ENCODE measurements at regions not wholly inside any gene's neighbourhood (a gene's known extent, or its start where the extent isn't known, plus 50 kb on each side); places are given as distances from the start of the nearest gene placed in this dataset.

DNA sequence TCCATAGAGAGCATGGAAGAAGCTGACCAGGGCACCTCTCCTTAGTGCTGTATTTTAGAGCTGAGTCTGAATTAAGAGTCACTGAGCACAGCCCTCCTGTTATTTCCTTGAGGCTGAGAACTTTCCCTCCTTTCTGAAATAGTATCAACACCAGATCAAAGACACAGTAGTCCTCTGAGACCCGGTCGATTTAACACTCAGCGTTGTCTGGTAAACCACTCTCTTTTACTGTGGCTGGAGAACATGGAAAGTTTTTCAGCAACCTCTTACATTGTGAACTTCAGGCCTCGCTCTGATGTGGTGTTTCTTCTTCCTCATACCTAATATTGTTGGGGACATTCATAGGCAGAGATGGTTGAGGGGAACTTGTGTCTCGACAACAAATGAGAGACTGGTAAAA lies 202.0 kb upstream of the MTPN start:
- DNase-seq (ENCODE audit: low read depth in 2 of 2), result no peak

DNA sequence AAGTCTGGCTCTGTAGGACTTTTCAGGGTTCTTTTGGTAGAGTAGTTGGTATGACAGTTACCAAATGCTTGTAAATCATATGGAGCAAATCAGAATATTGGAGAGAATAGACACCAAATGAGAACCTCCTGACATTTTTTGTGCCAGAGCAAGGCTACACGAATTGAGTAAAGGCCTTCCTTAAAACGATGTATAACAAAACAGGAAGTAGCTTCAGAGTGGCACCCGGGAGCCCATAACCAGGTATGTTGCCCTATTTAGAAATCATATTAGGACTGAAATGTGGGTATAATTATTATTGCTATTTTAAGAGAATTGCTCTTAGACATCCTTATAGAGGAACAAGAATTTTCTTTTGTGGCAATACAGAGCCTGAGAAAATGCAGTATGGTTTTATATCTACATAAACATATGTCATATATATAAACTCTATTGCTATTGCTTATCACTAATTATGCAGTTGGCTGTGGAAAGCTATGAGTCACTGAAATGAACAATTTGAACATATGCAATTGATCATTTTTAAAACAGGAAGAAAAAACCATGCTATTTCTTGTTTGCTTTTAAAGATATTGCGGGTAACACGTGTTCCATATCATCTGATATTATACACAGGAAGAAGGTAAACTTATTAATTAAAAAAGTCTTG lies 197.4 kb upstream of the MTPN start:
- no peak for DNase-seq (ENCODE audit: low read depth in 2 of 2)

DNA sequence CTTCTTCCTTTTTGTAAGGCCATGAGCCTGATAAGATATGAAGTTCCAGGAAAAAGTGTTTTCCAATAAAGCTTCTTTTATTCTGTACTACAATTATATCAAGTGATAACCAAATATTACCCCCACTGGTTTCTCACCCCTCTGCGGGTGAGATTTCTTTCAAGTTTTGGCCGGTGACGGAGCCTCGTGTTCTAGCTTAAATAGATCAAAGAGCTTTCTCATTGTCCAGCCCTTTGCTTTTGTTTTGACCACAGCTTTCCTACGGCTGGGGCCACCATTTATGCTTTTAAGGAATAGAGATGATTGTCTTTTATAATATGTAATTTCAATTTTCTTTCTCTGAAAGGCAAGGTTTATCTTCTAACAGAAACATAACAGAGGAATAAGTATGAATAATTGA lies 196.7 kb upstream of the MTPN start:
- no peak for DNase-seq (ENCODE audit: low read depth in 2 of 2)

DNA sequence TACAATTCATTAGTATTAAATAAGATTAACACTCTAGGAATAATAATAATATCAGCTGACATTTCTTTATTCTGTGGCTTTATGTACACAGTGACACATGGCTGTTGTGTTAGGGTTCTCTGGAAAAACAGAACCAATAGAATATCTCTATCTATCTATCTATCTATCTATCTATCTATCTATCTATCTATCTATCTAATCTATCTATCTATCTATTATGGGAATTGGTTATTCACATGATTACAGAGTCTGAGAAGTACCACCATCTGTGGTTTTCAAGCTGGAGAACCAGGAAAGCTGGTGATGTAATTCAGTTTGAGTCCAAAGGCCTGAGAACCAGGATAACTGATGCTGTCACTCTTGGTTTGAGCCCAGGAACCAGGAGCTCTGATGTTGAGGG lies 194.1 kb upstream of the MTPN start:
- no peak for DNase-seq (ENCODE audit: low read depth in 2 of 2)

DNA sequence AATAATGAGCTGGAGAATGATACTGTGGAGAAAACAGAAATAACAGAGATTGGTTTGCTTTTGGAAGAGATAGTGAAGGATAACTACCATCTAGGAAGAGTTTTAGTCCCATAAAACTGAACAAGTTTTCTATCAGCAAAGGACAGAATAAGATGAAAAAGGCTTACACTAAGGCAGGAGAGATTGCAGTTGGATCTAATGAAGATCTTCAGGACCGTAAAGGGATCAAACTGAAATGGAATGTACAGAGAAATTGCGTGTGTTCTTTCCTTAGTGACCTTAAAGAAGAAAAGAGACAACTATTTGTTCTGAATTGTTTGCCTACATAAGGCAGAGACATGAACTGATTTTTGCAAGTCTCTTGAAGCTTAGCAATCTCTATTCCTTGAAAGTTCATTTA lies 191.7 kb upstream of the MTPN start:
- DNase-seq (ENCODE audit: low read depth in 2 of 2), result no peak

DNA sequence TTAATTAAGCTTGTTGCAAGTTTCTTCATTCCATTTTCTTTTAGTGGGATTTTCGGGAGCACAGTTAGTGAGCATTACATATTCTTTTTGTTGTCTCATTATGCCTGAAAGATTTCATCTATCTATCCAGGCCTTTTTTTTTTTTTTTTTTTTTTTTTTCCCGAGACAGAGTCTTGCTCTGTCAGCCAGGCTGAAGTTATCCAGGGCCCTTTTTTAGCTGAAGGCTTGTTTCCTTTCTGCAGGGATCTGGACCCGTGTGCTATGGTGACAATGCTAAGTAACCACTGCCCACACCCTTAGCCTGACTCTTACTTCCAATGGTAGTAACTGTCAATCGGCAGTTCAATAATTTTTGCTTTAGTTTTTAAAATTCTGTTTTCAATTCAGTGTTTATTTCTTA lies 190.8 kb upstream of the MTPN start:
- no peak for DNase-seq (ENCODE audit: low read depth in 2 of 2)

DNA sequence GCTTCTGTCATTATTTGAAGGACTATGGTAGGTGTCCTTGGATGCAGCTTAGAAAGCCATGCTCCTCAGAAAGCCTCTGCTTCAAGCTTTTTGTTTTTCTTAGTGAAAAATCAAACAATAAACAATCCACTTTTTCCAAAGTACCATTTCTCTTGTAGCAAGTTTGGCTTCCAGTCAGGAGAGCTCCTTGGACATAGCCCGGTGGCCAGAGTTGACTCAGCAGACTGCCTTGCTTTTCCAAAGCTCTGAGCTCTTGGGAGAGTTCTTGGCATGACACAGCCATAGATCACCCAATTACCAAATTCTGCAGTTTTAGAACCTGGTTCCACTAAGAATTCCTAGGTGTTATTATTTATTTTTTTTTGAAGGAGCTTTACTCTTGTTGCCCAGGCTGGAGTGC lies 189.4 kb upstream of the MTPN start:
- DNase-seq (ENCODE audit: low read depth in 2 of 2), result no peak

DNA sequence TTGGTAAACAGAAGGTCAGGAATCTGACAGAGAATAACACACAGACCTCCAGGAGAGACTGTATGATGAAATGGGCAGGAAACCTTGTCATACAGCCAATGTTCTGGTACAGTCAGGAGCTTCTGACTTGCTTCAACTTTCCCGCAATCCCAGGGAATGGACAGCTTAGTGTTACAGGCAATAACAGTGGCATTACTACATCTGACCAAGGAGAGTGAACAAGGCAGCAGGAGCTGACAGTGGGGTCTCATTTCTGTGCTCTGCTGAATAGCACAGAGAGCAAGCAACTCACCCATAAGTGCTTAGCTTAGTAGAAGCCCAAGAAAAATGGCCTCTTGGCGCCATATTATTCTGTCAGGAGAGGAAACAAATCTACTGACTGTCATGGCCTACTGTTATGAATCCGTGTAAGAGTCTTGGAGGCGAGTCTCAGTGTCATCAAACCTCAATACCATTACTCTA lies 186.2 kb upstream of the MTPN start:
- DNase-seq (ENCODE audit: low read depth in 2 of 2), result no peak

DNA sequence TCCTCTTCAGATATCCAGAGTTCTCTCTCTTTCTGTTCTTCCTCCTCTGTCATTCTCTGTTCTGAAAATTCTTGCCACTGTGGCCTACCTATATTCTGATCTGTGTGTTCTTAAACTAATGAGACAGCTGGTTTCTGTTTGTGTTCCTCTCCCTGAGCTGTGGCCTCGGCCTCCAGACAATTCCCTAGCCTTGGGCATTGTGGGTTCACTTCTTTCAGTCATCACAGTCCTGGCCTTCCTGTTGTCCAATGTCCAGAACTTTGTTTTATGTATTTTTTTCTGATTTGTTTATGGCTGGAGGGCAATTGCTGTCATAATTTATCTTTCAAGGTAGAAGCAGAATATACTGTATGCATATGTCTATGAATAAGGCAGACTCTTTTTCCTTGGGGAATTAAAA lies 173.2 kb upstream of the MTPN start:
- DNase-seq (ENCODE audit: low read depth in 2 of 2), result no peak

DNA sequence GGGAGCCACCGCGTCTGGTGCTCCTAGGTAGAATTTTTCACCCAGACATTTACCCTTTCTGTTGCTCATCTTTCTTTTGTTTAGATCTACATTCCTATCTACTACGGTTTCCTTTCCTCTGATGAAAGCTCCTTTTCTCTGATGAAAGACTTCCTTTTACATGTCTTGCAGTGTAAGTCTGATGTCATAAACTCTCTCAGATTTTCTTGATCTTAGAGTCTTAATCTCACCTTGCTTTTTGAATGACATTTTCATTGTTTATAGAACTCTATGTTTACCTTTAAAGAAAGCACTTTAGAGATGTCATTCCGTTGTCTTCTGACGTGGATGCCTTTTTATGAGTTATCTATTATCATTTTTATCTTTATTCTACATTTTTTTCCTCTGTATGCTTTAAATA lies 171.8 kb upstream of the MTPN start:
- DNase-seq (ENCODE audit: low read depth in 2 of 2), result no peak

DNA sequence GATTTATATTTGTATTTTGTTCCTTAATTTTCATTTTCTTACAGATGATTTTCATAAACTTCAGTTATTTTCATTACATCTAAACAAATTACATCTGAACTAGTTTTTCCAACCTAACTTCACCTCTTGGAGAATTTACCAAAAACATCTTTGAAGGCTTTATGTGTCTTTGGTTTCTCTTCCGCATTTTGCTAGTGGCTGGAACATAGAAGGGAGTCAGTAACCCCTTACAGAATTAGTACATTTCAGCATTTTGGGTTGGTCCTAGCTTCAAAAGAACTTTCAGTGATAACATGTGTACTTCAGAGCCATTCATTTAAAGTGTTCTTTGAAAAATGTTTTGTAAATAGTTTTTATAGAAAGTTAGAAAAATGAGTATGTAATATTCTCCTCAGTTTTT lies 169.8 kb upstream of the MTPN start:
- DNase-seq (ENCODE audit: low read depth in 2 of 2), result no peak

DNA sequence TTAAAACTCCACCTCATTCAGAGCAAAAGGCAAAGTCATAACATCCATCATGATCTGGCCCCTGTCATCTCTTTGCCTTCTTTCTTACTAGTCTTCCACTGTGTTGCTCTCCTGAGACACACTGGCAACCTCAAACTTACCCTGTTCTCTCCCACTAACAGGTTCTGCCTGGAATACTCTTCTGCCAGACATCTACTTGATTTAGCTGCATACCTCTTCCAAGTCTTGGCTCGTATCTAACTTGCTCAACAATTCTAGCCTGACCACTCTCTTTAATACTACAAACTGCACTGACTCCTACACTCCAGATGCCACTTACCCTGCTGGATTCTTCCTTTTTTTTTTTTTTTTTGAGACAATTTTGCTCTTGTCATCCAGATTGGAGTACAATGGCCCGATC lies 167.0 kb upstream of the MTPN start:
- DNase-seq (ENCODE audit: low read depth in 2 of 2), result no peak

DNA sequence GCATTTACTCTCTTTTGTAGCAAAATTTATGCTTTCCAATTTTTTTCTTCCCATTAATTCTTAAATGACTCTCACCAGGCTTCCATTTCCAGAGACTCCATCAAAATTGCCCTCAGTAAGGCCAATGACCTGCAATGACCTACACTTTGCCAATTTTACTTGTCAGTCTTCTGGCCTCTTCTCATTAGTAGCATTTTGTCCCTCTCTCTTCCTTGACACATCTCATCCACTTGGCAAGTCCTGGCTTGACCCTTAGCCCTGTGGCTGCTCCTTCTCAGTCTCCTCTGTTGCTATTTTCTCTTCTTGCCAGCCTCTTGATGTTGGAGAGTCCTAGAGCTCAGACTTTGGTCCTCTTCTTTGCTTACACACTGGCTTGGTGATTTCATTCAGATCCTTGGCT lies 166.1 kb upstream of the MTPN start:
- DNase-seq (ENCODE audit: low read depth in 2 of 2), result no peak

DNA sequence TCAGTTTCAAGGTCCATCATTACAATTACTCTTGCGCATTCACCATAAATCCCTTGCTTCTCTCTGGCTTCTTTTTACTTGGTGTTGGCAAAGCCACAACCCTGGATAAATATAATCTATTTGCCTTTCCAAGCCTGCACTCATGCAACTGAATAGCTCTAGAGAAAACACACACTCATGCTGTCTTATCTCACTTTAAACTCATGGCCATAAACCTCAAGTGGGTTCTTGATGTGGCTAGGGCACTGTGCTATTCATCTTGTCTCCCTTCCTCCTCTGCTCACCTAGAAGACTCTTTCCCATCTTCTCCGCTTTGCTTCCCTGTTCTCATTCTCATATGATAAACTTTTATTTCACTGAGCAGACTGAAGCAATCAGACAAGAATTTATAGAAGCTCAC lies 165.4 kb upstream of the MTPN start:
- DNase-seq (ENCODE audit: low read depth in 2 of 2), result no peak

DNA sequence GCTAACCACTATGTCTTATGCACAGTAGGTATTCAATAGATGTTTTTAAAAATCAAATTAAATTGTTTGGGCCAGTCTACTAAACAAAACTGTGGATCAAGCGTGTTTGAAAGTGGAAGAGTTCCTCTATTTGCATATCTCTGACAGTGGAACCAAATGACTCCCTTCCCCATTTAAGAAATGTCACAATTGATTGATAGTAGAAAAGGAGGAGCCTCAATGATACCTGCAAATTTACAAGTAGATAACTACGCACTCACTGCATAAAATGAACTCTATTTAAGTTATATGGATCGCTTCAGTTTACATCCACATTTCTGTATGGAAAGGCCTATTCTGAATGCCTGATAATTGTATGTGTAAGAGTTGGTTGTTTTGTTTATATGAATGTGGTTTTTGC lies 163.3 kb upstream of the MTPN start:
- DNase-seq (ENCODE audit: low read depth in 2 of 2), result no peak

DNA sequence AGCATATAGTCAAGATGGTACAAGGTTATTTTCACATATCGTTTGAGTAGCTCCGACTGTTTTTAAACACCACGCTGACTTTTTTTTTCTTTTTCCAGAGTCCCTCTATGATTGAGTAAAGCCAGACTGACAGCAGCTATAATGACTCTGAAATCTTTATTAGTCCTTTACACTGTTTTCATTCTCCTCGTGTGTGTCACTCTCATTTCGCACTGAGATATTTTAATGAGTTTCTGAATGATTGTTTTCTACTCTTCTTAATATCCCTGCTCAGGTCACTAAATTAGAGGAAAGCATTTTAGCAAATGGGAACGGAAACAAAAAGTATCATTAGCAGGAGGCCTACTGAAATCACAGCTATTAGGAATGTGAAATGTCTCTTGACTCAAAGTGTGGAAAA lies 162.3 kb upstream of the MTPN start:
- DNase-seq (ENCODE audit: low read depth in 2 of 2), result no peak

DNA sequence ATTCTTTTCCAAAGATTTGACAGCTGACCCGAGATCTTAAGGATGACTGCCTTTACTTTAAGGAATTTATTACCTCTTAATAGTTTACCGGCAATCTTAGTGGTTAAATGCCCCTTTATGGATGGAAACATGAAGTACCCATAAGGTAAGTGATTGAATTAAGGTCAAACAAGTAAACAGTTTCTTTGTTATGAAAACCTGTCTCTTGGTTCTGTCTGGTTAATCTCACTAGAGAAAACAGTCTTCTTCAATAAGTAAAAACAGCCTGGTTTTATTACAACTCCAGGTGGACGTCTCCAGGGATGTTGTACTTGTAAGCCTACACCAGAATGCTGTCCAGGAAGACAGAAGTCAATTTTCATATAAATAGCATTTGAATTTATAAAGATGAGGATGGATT lies 161.8 kb upstream of the MTPN start:
- no peak for DNase-seq (ENCODE audit: low read depth in 2 of 2)

DNA sequence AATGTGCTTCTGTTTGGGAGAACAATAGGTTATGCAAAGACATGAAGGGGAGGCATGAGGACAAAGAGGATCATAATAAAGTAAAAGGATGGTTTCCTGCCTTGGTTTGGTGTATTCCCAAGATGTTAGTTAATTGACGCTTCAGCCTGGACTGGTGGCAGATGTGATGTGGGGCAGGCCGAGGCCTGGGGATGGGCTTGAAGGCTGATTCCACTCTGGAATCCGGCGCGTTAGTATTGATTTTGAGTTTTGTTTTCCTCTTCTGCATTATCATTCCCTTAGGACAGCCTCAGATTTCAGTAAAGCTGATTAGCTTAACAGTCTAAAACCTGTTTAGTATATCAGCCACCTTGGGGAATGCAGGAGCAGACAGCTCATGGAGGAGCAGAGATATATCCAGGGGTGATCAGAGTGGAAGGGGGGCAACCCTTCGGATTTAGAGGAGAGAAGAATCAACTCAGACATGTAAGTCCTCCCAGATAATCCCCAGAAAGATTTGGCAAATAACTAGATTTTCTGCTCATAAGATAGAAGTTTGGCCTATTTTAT lies 159.8 kb upstream of the MTPN start:
- no peak for DNase-seq (ENCODE audit: low read depth in 2 of 2)

DNA sequence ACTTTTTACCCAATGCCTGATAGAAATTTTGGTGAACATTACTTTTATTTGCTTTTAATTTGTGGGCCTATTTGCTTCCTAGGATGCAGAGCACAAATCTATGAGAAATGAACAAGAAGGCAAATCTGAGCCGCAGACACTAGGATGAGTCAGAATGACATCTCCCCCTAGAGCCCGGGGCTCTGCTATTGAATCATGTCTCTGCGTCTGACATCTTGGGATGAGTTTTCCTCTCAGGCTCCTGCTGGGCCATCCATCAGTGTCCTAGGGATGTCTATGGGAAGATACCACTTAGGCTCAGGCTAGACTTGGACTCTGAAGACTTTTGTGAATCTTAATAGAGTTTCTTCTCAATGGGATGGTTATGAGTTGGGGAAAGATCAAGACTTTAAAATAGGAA lies 157.3 kb upstream of the MTPN start:
- no peak for DNase-seq (ENCODE audit: low read depth in 2 of 2)

DNA sequence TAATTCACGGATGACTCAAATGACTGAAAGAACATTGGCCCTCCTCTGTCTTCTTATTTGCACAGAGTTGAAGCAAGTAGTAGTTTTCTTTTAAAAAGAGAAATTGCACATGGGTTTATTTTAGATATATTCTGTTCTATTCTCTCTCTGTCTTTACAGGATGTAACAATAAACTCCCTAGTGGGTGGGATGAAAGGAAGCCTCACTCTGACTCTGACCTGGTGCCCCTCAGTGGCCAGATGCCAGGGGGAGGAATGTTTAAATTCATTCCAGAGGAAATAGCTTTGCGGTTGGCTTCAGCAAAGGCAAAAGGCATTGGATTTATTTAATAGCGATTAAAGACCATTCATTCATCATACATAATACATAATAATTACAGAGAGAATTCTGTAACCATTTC lies 156.4 kb upstream of the MTPN start:
- no peak for DNase-seq (ENCODE audit: low read depth in 2 of 2)

DNA sequence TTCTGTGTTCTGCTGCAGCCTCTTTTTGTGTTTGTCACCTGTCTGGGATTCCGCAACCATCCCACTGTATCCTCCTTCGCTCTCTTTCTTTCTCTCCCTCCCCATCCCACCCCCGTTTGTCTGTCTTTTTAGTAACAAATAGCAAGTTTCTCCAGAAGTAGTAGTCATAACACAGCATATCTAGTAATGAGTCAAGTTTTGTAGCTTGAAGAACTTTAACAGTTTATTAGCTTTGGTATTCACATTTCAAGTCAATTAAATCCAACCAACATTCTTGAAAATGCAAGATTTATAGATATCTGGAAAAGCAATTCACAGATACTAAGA lies 154.1 kb upstream of the MTPN start:
- no peak for DNase-seq (ENCODE audit: low read depth in 2 of 2)

DNA sequence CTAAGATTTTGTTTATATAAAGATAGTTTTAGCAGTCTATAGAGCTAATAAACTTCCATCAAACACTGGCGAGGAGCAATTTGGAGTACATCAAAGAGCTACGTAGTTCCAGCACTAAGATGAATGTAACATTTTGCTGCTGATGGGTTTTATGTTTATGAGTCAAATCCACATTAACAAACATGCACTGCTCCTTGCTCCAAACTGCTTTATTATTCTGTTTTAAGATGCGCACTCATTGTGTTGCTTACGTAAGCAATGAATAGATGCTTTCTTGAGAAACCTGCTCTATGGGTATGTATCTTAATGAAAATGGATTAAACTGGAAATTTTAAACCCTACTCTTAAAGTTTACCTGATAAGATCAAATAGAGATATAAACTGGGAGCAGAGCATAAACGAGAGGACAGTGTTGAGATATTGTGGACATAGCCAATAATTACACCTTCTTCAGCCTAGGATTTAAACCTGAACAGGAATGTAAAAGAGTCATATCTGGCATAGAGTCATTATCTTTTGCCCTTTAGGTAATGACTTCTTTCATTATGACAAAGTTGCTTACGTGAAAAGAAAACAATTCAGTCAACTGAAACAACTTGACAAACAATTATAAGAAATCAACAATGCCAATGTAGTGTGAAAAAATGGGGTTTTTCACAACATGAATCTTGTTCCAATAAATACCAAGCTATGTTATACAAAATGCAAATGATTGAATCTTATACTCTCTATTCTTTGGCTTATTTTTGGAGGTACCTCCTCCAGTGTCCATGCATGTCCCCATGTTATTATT lies 153.5 kb upstream of the MTPN start:
- DNase-seq (ENCODE audit: low read depth in 2 of 2), result no peak

DNA sequence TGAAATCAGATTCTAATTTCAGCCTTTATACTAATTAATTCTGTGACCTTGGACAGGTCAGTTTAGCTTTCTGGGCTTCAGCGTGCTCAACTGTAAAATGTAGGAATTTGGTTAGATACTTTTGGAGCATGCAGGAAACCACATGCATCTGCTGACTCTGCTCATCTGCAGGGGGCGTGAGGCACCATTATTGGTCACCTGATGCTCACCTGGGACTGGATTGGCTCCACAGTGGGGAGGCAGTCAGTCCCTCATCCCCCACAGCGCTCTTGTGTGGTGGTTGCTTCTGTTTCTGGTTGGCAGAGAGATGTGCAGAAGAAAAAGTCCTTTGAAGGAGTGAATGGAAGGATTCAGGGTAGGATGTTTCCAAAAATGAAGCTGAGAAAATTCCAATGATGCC lies 150.9 kb upstream of the MTPN start:
- no peak for DNase-seq (ENCODE audit: low read depth in 2 of 2)

DNA sequence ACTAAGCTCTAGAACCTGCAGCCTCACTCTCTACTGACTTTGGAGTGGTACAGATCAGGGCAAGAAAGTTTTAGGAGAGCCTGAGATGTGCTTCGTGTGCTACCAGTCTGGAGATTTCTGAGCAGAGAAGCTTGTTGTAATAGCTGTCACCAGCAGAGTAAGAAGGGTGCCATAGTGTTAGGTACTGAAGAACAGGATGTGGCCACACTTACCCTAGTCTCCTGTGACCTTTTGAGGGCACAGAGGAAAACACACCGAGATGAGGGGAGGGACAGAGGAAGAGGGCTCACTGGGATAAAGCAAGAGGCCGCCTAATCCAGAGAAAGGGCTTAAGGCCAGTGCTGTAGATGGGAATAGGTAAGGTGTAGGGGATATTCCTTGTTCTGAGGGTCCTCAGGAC lies 146.2 kb upstream of the MTPN start:
- DNase-seq (ENCODE audit: low read depth in 2 of 2), result no peak
